Activated T-cell treated with anti-CD3 and anti-CD28 coated beads, Interleukin-2, amount 50 U/mL, for 72 hours (primary cell): ENCODE measurements at regions not wholly inside any gene's neighbourhood (a gene's known extent, or its start where the extent isn't known, plus 50 kb on each side); places are given as distances from the start of the nearest gene placed in this dataset.

ENCODE experiments used
- ATAC-seq, 2 donors: fragments of 150-1000 bp; cut with Tn5 transposase; replicated peaks in 1 of 2; 2 replicates each; pipeline ENCODE4 v1.10.0; 2021; ENCODE audit warnings: moderate library complexity in 2 of 2, mild to moderate bottlenecking in 1 of 2
- DNase-seq, 2 donors: peaks; one replicate each; pipeline ENCODE4 v3.0.0; 2021 to 2022; ENCODE audit warnings: mixed read lengths in 1 of 2
- H3K27ac Mint-ChIP-seq: one replicate; pipeline ENCODE4 v1.8.0; 2022; ENCODE audit warnings: mild to moderate bottlenecking, moderate library complexity, mixed read lengths
- H3K27me3 Mint-ChIP-seq: one replicate; pipeline ENCODE4 v1.8.0; 2022; ENCODE audit warnings: low read depth, mixed read lengths
- H3K36me3 Mint-ChIP-seq, 2 donors: one replicate each; pipeline ENCODE4 v1.8.0; 2022; ENCODE audit warnings: mixed read lengths in 2 of 2, mild to moderate bottlenecking in 1 of 2; ENCODE audit not compliant: insufficient read depth in 2 of 2
- H3K4me1 Mint-ChIP-seq: one replicate; pipeline ENCODE4 v1.8.0; 2022; ENCODE audit warnings: low read depth, mixed read lengths
- H3K4me3 Mint-ChIP-seq, 2 donors: one replicate each; pipeline ENCODE4 v1.8.0; 2022; ENCODE audit warnings: mild to moderate bottlenecking in 2 of 2, mixed read lengths in 2 of 2, moderate library complexity in 2 of 2
- H3K9me3 Mint-ChIP-seq, 2 donors: one replicate each; pipeline ENCODE4 v1.8.0; 2022; ENCODE audit warnings: mixed read lengths in 2 of 2

DNA sequence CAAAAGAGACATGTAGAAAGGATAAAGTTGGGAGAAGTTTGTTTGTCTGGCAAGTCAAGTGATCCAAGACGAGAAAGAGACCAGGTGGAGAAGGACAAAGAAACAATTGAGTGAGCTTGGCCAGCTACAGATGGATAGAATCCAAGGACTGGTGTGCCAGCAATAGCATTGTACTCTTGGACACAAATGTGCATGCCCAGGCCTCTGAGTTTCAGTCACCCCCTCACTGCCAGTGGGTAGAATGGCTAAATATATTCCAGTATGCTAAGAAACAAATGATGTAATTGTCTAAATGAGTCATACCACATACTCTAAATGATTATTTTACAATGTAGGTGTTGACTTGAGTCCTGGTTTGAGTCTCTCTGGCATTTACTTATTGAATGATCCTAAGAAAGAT, 881.3 kb downstream of the LRRTM4 start:
- Mint-ChIP-seq H3K9me3 (peaks cover 5 to 9% of the 10 kb centered on the region in 2 donors), H3K36me3 (no peaks in the 10 kb centered on the region), H3K4me1 (no peaks in the 10 kb centered on the region), H3K27ac (peak overlapping the region; percentile 46), H3K4me3 (no peak overlapping the region), H3K27me3 (no peaks in the 10 kb centered on the region)
- DNase-seq (no peak), ATAC-seq (no peak)

DNA sequence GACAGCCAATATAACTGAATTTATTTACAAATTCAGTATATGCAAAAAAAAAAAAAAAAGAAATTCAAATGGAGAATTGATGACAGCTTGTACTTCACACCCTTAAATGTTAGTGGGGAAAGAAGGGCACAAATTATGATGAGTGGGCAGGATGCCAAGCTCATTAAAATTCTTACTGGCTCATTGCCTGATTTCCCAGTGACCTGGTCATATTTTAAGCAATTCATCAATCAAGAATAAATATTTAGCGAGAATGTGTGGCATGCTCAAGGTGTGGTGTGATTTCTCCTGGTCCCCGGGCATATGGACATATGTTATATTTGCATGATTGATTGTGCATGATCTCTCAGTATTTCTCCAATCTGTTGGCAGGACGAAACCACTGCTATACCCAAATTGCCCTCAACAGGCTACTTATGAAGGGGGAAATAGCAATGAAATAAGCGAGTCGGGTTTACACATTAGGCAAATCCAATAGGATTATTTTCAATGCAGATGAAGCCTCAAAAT, 883.0 kb downstream of the LRRTM4 start:
- Mint-ChIP-seq H3K27ac (no peak overlapping the region), H3K36me3 (no peaks in the 10 kb centered on the region), H3K9me3 (peaks cover 8 to 10% of the 10 kb centered on the region in 2 donors), H3K4me1 (no peaks in the 10 kb centered on the region), H3K27me3 (no peaks in the 10 kb centered on the region), H3K4me3 (no peak overlapping the region)
- no peak for ATAC-seq
- no peak for DNase-seq

DNA sequence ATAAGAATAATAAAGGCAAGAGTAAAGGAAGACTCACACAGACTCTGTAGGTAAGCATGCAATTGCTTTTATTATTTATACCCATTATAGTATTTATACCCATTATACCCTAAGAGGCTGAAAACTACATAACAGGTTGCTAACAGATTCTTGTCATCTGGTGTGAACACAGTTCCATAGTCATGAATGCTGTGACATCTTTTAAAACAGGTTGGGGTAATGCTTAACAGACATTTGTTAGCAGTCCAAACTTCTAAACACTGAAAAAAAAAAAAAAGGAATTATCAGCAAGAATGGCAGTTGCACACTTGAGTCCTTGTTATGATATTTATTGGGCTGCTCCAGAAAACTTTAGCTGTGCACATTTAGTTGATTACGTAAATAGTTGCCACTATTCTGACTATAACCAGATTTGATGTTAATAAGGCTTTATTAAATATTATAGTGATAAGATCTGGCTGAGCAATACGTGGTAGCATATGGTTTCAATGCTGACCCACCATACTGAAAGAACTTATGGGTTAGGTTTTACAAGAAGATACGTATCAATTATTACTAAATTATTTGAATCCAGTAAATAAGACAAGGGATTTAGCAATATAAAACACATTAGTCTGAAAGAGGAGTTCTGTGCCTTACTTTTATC, 888.8 kb downstream of the LRRTM4 start:
- Mint-ChIP-seq H3K36me3 (no peaks in the 10 kb centered on the region), H3K4me1 (no peaks in the 10 kb centered on the region), H3K27ac (no peak overlapping the region), H3K4me3 (no peak overlapping the region), H3K27me3 (no peaks in the 10 kb centered on the region), H3K9me3 (peaks cover 6 to 8% of the 10 kb centered on the region in 2 donors)
- no peak for ATAC-seq
- DNase-seq, result no peak

DNA sequence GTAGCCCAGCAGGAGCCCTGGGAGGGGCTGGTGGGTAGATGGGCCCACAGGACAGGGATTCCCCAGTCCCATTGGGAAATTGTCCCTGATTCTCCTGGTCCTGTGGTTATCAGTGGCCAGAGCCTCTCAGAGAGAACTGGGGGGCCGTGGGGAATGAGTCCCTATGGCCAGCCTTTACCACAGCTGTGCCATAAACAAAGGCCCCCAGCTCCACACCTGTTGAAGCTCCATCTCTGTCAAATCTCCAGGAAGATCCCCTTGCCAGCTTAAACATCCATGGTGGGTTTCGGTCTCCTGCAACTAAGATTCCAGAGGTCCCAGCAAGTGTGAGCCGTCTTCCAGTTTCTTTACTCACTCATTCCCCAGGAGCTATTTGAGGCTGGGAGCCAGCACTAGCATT, 897.1 kb downstream of the LRRTM4 start:
- no peak for ATAC-seq
- no peak overlapping the region for H3K4me3 Mint-ChIP-seq
- no peaks in the 10 kb centered on the region for H3K4me1 Mint-ChIP-seq
- peaks cover 7 to 12% of the 10 kb centered on the region in 2 donors for H3K9me3 Mint-ChIP-seq
- no peak for DNase-seq
- no peaks in the 10 kb centered on the region for H3K27me3 Mint-ChIP-seq
- no peak overlapping the region for H3K27ac Mint-ChIP-seq
- H3K36me3 Mint-ChIP-seq, result no peaks in the 10 kb centered on the region

DNA sequence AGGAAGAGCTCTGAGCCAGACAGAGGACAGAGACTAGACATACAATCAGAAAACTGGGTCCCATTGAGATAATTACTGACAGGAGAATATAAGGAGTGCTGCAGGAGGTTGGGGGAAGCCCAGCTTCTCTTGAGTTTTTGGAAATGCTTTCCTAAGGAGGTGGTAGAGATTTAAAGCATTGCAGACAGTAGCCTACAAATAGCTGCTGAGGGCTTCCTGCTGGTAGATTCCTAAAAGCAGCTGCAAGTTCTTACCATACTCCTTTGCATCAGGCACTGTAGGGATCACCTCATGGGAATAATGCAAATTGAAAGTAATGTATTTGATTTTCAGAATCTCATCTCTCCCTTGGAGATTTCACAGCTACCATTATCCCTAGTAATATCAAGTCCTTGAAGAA, 902.6 kb upstream of the GCFC2 start:
- Mint-ChIP-seq H3K27me3 (no peaks in the 10 kb centered on the region), H3K9me3 (peaks cover 8 to 13% of the 10 kb centered on the region in 2 donors), H3K4me1 (no peaks in the 10 kb centered on the region), H3K27ac (no peak overlapping the region), H3K36me3 (peaks cover 0 to 2% of the 10 kb centered on the region in 2 donors), H3K4me3 (no peak overlapping the region)
- no peak for DNase-seq
- no peak for ATAC-seq

DNA sequence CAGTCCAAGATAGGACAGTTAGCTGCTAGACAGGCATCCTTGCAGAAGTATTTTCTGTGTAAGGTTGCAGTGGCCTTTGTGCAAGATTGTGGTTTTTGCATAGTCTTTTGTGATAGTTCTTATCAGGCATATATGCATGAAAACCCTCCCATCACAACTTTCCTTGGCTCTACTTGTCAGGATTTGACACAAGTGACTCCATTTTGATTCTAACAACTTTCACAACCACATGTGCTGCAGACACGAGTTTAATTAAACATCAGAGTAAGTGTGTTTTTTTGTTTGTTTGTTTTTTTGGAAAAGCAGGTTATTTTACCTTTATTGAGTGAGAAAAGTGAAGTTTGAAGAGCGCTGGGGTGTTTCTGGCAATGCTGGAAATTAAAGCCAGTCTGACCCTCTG, 902.0 kb upstream of the GCFC2 start:
- peaks cover 0 to 2% of the 10 kb centered on the region in 2 donors for H3K36me3 Mint-ChIP-seq
- no peak for ATAC-seq
- H3K4me1 Mint-ChIP-seq, result no peaks in the 10 kb centered on the region
- DNase-seq, result no peak
- H3K27ac Mint-ChIP-seq, result no peak overlapping the region
- H3K9me3 Mint-ChIP-seq, result peaks cover 8 to 13% of the 10 kb centered on the region in 2 donors
- no peaks in the 10 kb centered on the region for H3K27me3 Mint-ChIP-seq
- H3K4me3 Mint-ChIP-seq, result no peak overlapping the region

DNA sequence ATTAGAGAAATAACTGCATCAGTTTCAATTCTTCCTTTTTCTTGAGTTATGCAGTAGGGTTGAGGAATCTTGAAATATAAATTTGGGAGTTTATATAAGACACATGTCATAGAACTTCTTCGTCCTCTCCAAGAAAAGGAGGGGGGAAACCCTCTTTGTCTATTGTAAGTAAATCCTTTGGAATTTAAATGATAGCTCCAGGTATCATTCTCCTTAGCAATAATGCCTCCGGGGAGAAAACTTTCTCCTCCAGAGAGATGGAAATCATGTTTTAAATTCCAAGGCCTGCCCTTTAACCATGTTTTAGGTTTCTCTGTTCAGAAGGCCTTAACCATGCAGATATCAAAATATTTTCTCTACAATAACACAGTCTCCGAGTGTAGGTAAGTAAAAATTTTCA, 899.7 kb upstream of the GCFC2 start:
- ATAC-seq (no peak), DNase-seq (no peak)
- Mint-ChIP-seq H3K36me3 (peaks cover 2% of the 10 kb centered on the region in 2 donors), H3K4me3 (no peak overlapping the region), H3K27ac (no peak overlapping the region), H3K27me3 (no peaks in the 10 kb centered on the region), H3K4me1 (no peaks in the 10 kb centered on the region), H3K9me3 (peaks cover 11 to 13% of the 10 kb centered on the region in 2 donors)

DNA sequence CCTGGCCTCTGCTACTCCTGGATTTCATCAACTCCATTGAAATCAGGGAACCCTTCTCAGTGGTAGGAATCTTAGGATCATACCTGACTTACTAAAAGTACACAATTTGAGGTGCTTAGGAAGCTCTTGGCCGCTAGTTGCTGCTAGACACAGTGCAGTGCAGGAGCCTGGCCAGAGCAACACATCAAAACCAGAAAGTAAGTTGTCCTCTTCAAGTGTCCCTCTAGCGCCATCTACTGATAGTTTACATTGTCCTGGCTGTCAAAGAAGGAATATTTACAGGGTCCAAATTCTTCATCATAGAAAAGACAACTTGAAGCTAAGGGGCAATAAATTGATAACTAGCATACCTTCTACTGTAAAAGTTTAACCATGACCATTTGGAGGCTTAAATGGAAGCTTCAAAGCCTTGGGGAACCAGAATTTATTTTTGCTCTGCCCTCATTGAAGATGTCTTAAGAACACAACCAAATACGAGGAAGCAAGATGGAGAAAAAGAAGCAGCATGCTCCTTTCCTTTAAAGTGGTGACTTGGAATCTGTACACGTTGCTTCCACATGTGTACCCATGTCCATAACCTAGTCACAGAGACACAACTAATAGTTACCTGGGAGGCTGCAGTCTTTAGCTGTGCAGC, 889.1 kb upstream of the GCFC2 start:
- peak; percentile 1 to 9 for DNase-seq
- peak in 1 of 2 donors; percentile 54 for ATAC-seq
- Mint-ChIP-seq H3K9me3 (peaks cover 3 to 7% of the 10 kb centered on the region in 2 donors), H3K27ac (no peak overlapping the region), H3K4me1 (no peaks in the 10 kb centered on the region), H3K27me3 (no peaks in the 10 kb centered on the region), H3K36me3 (no peaks in the 10 kb centered on the region), H3K4me3 (no peak overlapping the region)

DNA sequence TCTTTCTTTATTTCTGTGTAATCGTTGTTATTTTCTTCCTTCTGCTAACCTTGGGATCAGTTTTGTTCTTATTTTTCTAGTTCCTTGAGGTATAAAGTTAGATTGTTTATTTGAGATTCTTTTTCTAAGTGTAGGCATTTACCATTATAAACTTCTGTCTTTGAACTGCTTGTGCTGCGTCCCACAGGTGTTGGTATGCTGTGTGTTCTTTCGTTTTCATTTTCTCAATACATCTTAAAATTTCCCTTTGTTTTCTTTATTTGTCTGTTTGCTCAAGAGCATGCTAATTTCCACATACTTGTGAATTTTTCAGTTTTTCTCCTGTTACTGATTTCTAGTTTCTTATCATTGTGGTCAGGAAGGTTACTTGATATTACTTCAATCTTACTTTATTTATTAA, 873.8 kb upstream of the GCFC2 start:
- Mint-ChIP-seq H3K36me3 (no peaks in the 10 kb centered on the region), H3K9me3 (peaks cover 2% of the 10 kb centered on the region in 2 donors), H3K27me3 (no peaks in the 10 kb centered on the region), H3K4me3 (no peak overlapping the region), H3K27ac (no peak overlapping the region), H3K4me1 (no peaks in the 10 kb centered on the region)
- no peak for ATAC-seq
- DNase-seq, result no peak

DNA sequence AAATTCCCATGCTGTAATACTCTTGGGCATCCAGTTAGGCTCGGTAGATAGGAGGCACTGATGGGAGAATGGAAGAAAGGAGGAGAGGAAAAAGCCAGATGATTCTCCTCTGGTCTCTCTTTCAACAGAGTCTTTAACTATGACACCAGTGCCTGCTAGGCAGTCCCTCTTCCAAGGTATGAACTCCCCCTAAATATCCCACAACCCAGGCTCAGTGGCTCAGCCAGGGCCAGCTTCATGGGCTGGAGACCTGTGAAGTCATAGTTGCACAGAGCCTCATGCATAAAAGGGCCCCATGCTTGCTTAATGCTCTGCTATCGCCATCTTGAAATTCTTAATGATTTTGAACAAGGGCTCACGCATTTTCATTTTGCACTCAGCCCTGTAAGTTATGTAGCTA, 869.2 kb upstream of the GCFC2 start:
- Mint-ChIP-seq H3K27ac (no peak overlapping the region), H3K9me3 (peaks cover 17 to 18% of the 10 kb centered on the region in 2 donors), H3K36me3 (peaks cover 0 to 2% of the 10 kb centered on the region in 2 donors), H3K27me3 (no peaks in the 10 kb centered on the region), H3K4me1 (no peaks in the 10 kb centered on the region), H3K4me3 (no peak overlapping the region)
- no peak for DNase-seq
- no peak for ATAC-seq

DNA sequence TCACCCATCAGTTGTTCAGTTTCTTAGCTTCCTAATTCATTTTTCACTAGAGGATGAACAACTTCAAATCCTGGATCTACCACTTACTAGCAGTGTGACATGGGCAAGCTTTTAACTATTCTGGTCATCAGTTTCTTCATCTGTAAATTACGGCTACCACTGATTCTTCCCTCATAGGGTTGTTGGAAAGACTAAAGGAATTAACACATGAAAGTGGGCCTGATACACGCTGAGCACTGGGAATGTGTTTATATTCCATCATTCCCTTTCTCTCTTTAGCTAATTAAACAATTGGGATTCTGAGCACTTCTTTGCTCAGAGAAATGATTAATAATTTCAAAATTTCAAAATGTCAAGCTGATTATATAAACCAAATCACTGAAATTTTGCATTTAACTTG, 862.3 kb upstream of the GCFC2 start:
- Mint-ChIP-seq H3K27me3 (no peaks in the 10 kb centered on the region), H3K4me1 (no peaks in the 10 kb centered on the region), H3K27ac (no peak overlapping the region), H3K4me3 (no peak overlapping the region), H3K9me3 (peaks cover 12 to 14% of the 10 kb centered on the region in 2 donors), H3K36me3 (no peaks in the 10 kb centered on the region)
- no peak for ATAC-seq
- no peak for DNase-seq

DNA sequence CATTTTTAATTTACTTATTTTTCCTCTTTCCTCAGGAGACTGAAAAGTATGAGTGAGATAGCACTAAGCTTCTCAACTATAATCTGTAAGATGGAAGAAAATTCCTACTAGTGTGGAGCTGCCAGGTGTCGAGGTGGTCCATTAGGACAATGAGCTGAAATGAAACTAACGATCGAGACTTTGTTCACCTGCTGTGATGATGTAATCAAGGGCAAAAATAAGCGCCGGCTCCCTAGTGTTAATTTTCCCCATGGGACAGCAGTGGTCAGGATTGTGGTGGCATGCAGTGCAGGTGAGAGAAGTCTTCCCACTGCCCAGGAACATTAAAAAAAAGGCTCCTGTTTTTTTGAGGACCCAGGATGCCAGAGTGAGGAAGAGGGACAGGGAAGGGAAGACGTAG, 859.1 kb upstream of the GCFC2 start:
- Mint-ChIP-seq H3K27ac (no peak overlapping the region), H3K4me1 (no peaks in the 10 kb centered on the region)

DNA sequence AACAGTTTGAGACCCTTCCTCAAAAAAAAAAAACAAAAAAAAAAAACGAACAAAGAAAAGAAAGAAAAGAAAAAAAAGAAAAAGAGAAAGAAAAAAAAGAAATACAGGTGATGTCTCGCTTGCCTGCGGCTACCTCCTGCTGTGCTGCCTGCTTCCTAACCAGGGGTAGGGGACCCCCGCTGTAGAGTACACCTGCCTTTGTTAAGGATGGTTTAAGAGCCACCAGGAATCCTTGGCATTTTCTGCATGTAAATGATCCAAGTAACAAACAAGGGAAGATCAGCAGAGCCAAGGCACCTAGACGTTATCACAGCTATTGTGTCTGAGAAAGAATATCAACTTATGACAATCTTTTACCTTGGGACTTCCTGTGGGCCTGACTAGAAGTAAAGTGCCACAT, 856.8 kb upstream of the GCFC2 start:
- DNase-seq, result no peak
- Mint-ChIP-seq H3K9me3 (no peaks in the 10 kb centered on the region), H3K27ac (no peak overlapping the region)

More for the DNA sequence above, 859.1 kb upstream of the GCFC2 start:
- ATAC-seq (no peak), DNase-seq (no peak)
- Mint-ChIP-seq H3K36me3 (no peaks in the 10 kb centered on the region), H3K9me3 (peaks cover 0 to 2% of the 10 kb centered on the region in 2 donors), H3K27me3 (no peaks in the 10 kb centered on the region), H3K4me3 (no peak overlapping the region)

DNA sequence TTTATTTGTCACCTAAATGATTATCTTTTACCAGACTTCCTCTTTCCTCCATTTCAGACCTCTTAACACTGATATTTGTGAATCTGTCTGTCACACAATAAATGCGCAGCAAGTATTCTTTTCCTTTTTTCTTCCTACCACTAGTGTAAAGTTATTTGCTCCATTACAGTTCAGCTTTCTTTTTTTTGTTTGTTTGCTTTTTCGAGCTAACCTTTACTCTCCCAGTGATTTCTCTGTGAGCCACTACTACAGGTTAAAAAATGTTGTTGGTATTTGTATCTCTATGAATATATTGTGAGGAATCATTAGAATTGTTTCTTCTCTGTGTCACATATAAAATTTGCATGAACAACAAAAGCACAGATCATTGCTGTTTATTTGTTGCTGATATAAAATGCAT, 854.0 kb upstream of the GCFC2 start:
- DNase-seq, result no peak
- Mint-ChIP-seq H3K36me3 (no peaks in the 10 kb centered on the region), H3K27ac (no peak overlapping the region), H3K4me3 (no peak overlapping the region), H3K27me3 (no peaks in the 10 kb centered on the region), H3K9me3 (no peaks in the 10 kb centered on the region), H3K4me1 (no peaks in the 10 kb centered on the region)
- no peak for ATAC-seq

More for the DNA sequence above, 856.8 kb upstream of the GCFC2 start:
- H3K4me3 Mint-ChIP-seq, result no peak overlapping the region
- no peaks in the 10 kb centered on the region for H3K36me3 Mint-ChIP-seq
- no peak for ATAC-seq
- no peaks in the 10 kb centered on the region for H3K27me3 Mint-ChIP-seq
- no peaks in the 10 kb centered on the region for H3K4me1 Mint-ChIP-seq
